ENCODE measurements at regions not wholly inside any gene's neighbourhood (a gene's known extent, or its start where the extent isn't known, plus 50 kb on each side); places are given as distances from the start of the nearest gene placed in this dataset.

GRCh38 chr5:171673328-171673727, 112.3 kb upstream of the SMIM23 start:
- TF ChIP-seq, protein P1, sequence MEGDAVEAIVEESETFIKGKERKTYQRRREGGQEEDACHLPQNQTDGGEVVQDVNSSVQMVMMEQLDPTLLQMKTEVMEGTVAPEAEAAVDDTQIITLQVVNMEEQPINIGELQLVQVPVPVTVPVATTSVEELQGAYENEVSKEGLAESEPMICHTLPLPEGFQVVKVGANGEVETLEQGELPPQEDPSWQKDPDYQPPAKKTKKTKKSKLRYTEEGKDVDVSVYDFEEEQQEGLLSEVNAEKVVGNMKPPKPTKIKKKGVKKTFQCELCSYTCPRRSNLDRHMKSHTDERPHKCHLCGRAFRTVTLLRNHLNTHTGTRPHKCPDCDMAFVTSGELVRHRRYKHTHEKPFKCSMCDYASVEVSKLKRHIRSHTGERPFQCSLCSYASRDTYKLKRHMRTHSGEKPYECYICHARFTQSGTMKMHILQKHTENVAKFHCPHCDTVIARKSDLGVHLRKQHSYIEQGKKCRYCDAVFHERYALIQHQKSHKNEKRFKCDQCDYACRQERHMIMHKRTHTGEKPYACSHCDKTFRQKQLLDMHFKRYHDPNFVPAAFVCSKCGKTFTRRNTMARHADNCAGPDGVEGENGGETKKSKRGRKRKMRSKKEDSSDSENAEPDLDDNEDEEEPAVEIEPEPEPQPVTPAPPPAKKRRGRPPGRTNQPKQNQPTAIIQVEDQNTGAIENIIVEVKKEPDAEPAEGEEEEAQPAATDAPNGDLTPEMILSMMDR (IDR thresholded peaks at IDR 0.05): no peak
- TF ChIP-seq EP300 (IDR thresholded peaks at IDR 0.05) (no peak), POLR2A (IDR thresholded peaks at IDR 0.05) (no peak)

Measured in ovary (tissue), 3 donors.